Mucosa of rectum (tissue), 2 donors: ENCODE measurements at regions not wholly inside any gene's neighbourhood (a gene's known extent, or its start where the extent isn't known, plus 50 kb on each side); places are given as distances from the start of the nearest gene placed in this dataset.

ENCODE experiments used
- H3K27ac ChIP-seq, 2 donors: one replicate each; pipeline ENCODE4 v1.7.0; 2013; ENCODE audit warnings: inconsistent platforms in 2 of 2, low read depth in 2 of 2, low read length in 2 of 2
- H3K27me3 ChIP-seq, 2 donors: one replicate each; pipeline ENCODE4 v1.7.0; 2013; ENCODE audit warnings: low read length in 2 of 2; ENCODE audit not compliant: control insufficient read depth in 2 of 2, insufficient read depth in 2 of 2
- H3K36me3 ChIP-seq, 2 donors: one replicate each; pipeline ENCODE4 v1.7.0; 2013; ENCODE audit warnings: low read length in 2 of 2; ENCODE audit not compliant: control insufficient read depth in 2 of 2, insufficient read depth in 2 of 2
- H3K4me1 ChIP-seq, 2 donors: one replicate each; pipeline ENCODE4 v1.7.0; 2013; ENCODE audit warnings: low read length in 2 of 2, mild to moderate bottlenecking in 1 of 2; ENCODE audit not compliant: control insufficient read depth in 2 of 2, insufficient read depth in 2 of 2
- H3K4me3 ChIP-seq, 2 donors: one replicate each; pipeline ENCODE4 v1.7.0; 2013; ENCODE audit warnings: low read length in 2 of 2
- H3K9ac ChIP-seq, 2 donors: one replicate each; pipeline ENCODE4 v1.7.0; 2013; ENCODE audit warnings: low read length in 2 of 2, low read depth in 1 of 2, mild to moderate bottlenecking in 1 of 2
- H3K9me3 ChIP-seq, 2 donors: one replicate each; pipeline ENCODE4 v1.7.0; 2013; ENCODE audit warnings: low read length in 2 of 2; ENCODE audit not compliant: control insufficient read depth in 2 of 2
- donor health status: healthy.
- donor health status: Normal muscosa, but diverticular disease.

- Histone ChIP-seq H3K4me1 (no peaks in the 10 kb centered on the region), H3K27ac (no peak overlapping the region), H3K36me3 (no peaks in the 10 kb centered on the region), H3K9me3 (no peaks in the 10 kb centered on the region), H3K27me3 (no peaks in the 10 kb centered on the region), H3K9ac (no peak overlapping the region), H3K4me3 (no peak overlapping the region)
Observed at GRCh38 chr1:238088560-238089290, 198.0 kb upstream of the ZP4 start.

GRCh38 chr1:238073991-238074390, 183.3 kb upstream of the ZP4 start:
- H3K9me3 ChIP-seq, result no peaks in the 10 kb centered on the region
- H3K9ac ChIP-seq, result no peak overlapping the region
- no peak overlapping the region for H3K27ac ChIP-seq
- H3K27me3 ChIP-seq, result no peaks in the 10 kb centered on the region
- no peak overlapping the region for H3K4me3 ChIP-seq
- no peaks in the 10 kb centered on the region for H3K36me3 ChIP-seq
- H3K4me1 ChIP-seq, result no peaks in the 10 kb centered on the region

GRCh38 chr1:238071061-238071460, 180.3 kb upstream of the ZP4 start:
- Histone ChIP-seq H3K36me3 (no peaks in the 10 kb centered on the region), H3K4me1 (no peaks in the 10 kb centered on the region), H3K4me3 (no peak overlapping the region), H3K27ac (no peak overlapping the region), H3K9me3 (no peaks in the 10 kb centered on the region), H3K27me3 (no peaks in the 10 kb centered on the region), H3K9ac (no peak overlapping the region)

GRCh38 chr1:238063454-238063853, 172.7 kb upstream of the ZP4 start:
- H3K27me3 ChIP-seq, result no peaks in the 10 kb centered on the region

GRCh38 chr1:238061967-238062613, 171.4 kb upstream of the ZP4 start:
- Histone ChIP-seq H3K27ac (no peak overlapping the region), H3K9me3 (no peaks in the 10 kb centered on the region), H3K4me3 (no peak overlapping the region), H3K9ac (no peak overlapping the region), H3K27me3 (no peaks in the 10 kb centered on the region), H3K4me1 (no peaks in the 10 kb centered on the region), H3K36me3 (no peaks in the 10 kb centered on the region)

More at GRCh38 chr1:238063454-238063853, 172.7 kb upstream of the ZP4 start:
- no peak overlapping the region for H3K27ac ChIP-seq
- H3K4me3 ChIP-seq, result no peak overlapping the region
- H3K9me3 ChIP-seq, result no peaks in the 10 kb centered on the region
- H3K4me1 ChIP-seq, result no peaks in the 10 kb centered on the region
- no peaks in the 10 kb centered on the region for H3K36me3 ChIP-seq
- no peak overlapping the region for H3K9ac ChIP-seq

GRCh38 chr1:238060061-238060460, 169.3 kb upstream of the ZP4 start:
- H3K9me3 ChIP-seq, result no peaks in the 10 kb centered on the region
- no peak overlapping the region for H3K4me3 ChIP-seq
- H3K27ac ChIP-seq, result no peak overlapping the region
- no peaks in the 10 kb centered on the region for H3K4me1 ChIP-seq
- no peak overlapping the region for H3K9ac ChIP-seq
- no peaks in the 10 kb centered on the region for H3K27me3 ChIP-seq
- no peaks in the 10 kb centered on the region for H3K36me3 ChIP-seq

- H3K9ac ChIP-seq, result no peak overlapping the region
- H3K27me3 ChIP-seq, result no peaks in the 10 kb centered on the region
- no peaks in the 10 kb centered on the region for H3K4me1 ChIP-seq
- H3K27ac ChIP-seq, result no peak overlapping the region
- no peaks in the 10 kb centered on the region for H3K9me3 ChIP-seq
- H3K4me3 ChIP-seq, result no peak overlapping the region
- H3K36me3 ChIP-seq, result no peaks in the 10 kb centered on the region
Observed at GRCh38 chr1:238052496-238053266, 162.0 kb upstream of the ZP4 start.

GRCh38 chr1:238029126-238029525, 138.4 kb upstream of the ZP4 start:
- Histone ChIP-seq H3K36me3 (no peaks in the 10 kb centered on the region), H3K27me3 (no peaks in the 10 kb centered on the region), H3K4me3 (no peak overlapping the region), H3K4me1 (no peaks in the 10 kb centered on the region), H3K9ac (no peak overlapping the region), H3K9me3 (peaks cover 0 to 2% of the 10 kb centered on the region in 2 donors), H3K27ac (no peak overlapping the region)

- H3K4me1 ChIP-seq, result no peaks in the 10 kb centered on the region
- H3K4me3 ChIP-seq, result no peak overlapping the region
- H3K27me3 ChIP-seq, result no peaks in the 10 kb centered on the region
- H3K36me3 ChIP-seq, result no peaks in the 10 kb centered on the region
- H3K9ac ChIP-seq, result no peak overlapping the region
- no peak overlapping the region for H3K27ac ChIP-seq
- H3K9me3 ChIP-seq, result peaks cover 0 to 2% of the 10 kb centered on the region in 2 donors
Observed at GRCh38 chr1:238027366-238027765, 136.6 kb upstream of the ZP4 start.

GRCh38 chr1:238023137-238023536, 132.4 kb upstream of the ZP4 start:
- H3K4me1 ChIP-seq, result no peaks in the 10 kb centered on the region
- no peak overlapping the region for H3K27ac ChIP-seq
- H3K9ac ChIP-seq, result no peak overlapping the region
- no peaks in the 10 kb centered on the region for H3K9me3 ChIP-seq
- no peak overlapping the region for H3K4me3 ChIP-seq
- no peaks in the 10 kb centered on the region for H3K36me3 ChIP-seq
- no peaks in the 10 kb centered on the region for H3K27me3 ChIP-seq
